SIG-M5 treated with dmso at 0.1 percent for 504 hours (cell line): ENCODE measurements at regions not wholly inside any gene's neighbourhood (a gene's known extent, or its start where the extent isn't known, plus 50 kb on each side); places are given as distances from the start of the nearest gene placed in this dataset.

Experiments used
- DNase-seq: peaks from one replicate; lab custom pipeline; 2025; ENCODE audit not compliant: unreplicated experiment; lab: John Stamatoyannopoulos, UW

GRCh38 chr2:196248467-196249094 is 77.2 kb upstream of the STK17B start:
- no peak for DNase-seq

- DNase-seq, result no peak
These were observed 77.8 kb upstream of the STK17B start for GRCh38 chr2:196249171-196249570.

GRCh38 chr2:196249860-196250259 is 78.5 kb upstream of the STK17B start:
- DNase-seq, result peak; percentile 72

- no peak for DNase-seq
These were observed 79.8 kb upstream of the STK17B start for GRCh38 chr2:196251132-196251531.

- no peak for DNase-seq
These were observed 81.2 kb upstream of the STK17B start for GRCh38 chr2:196252408-196253115.

- no peak for DNase-seq
These were observed 81.7 kb upstream of the STK17B start for GRCh38 chr2:196253116-196253480.

- DNase-seq, result no peak
These were observed 85.2 kb upstream of the STK17B start for GRCh38 chr2:196256585-196256984.

GRCh38 chr2:196257086-196257485 is 85.7 kb upstream of the STK17B start:
- no peak for DNase-seq

GRCh38 chr2:196258407-196258806 is 87.0 kb upstream of the STK17B start:
- DNase-seq, result no peak

- DNase-seq, result no peak
These were observed 88.4 kb upstream of the STK17B start for GRCh38 chr2:196259507-196260481.

GRCh38 chr2:196260546-196260945 is 89.2 kb upstream of the STK17B start:
- DNase-seq, result no peak

GRCh38 chr2:196262606-196263005 is 91.2 kb upstream of the STK17B start:
- no peak for DNase-seq

- DNase-seq, result peak; percentile 82
These were observed 91.9 kb upstream of the STK17B start for GRCh38 chr2:196263181-196263747.

- no peak for DNase-seq
These were observed 95.0 kb upstream of the STK17B start for GRCh38 chr2:196266351-196266750.

- no peak for DNase-seq
These were observed 95.5 kb upstream of the STK17B start for GRCh38 chr2:196266855-196267254.

GRCh38 chr2:196268025-196268424 is 96.6 kb upstream of the STK17B start:
- DNase-seq, result no peak

- DNase-seq, result peak; percentile 89
These were observed 97.4 kb upstream of the STK17B start for GRCh38 chr2:196268538-196269338.

GRCh38 chr2:196271795-196272194 is 100.4 kb upstream of the STK17B start:
- no peak for DNase-seq

- DNase-seq, result no peak
These were observed 103.0 kb upstream of the STK17B start for GRCh38 chr2:196274387-196274809.

GRCh38 chr2:196275646-196276352 is 104.4 kb upstream of the STK17B start:
- DNase-seq, result no peak
